HG03520 (cell line): ENCODE measurements at regions not wholly inside any gene's neighbourhood (a gene's known extent, or its start where the extent isn't known, plus 50 kb on each side); places are given as distances from the start of the nearest gene placed in this dataset.

Source experiments
- ATAC-seq: cut with Tn5 transposase; IDR thresholded peaks from one replicate; pipeline ENCODE4 v1.9.1; 2021; ENCODE audit warnings: mild to moderate bottlenecking, moderate library complexity; ENCODE audit not compliant: unreplicated experiment

- no peak for ATAC-seq
Observed at GRCh38 chr18:41756141-41756540, 198.9 kb upstream of the PIK3C3 start.

GRCh38 chr18:41754332-41754731, 200.7 kb upstream of the PIK3C3 start:
- no peak for ATAC-seq

- ATAC-seq = no peak
Observed at GRCh38 chr18:41753826-41754225, 201.2 kb upstream of the PIK3C3 start.

- no peak for ATAC-seq
Observed at GRCh38 chr18:41752826-41753225, 202.2 kb upstream of the PIK3C3 start.

- no peak for ATAC-seq
Observed at GRCh38 chr18:41751652-41752051, 203.4 kb upstream of the PIK3C3 start.

GRCh38 chr18:41751161-41751560, 203.9 kb upstream of the PIK3C3 start:
- no peak for ATAC-seq

- ATAC-seq = no peak
Observed at GRCh38 chr18:41747723-41748242, 207.3 kb upstream of the PIK3C3 start.

- ATAC-seq = no peak
Observed at GRCh38 chr18:41745166-41746049, 209.6 kb upstream of the PIK3C3 start.

- ATAC-seq = no peak
Observed at GRCh38 chr18:41744421-41745030, 210.5 kb upstream of the PIK3C3 start.

- no peak for ATAC-seq
Observed at GRCh38 chr18:41737218-41737617, 217.8 kb upstream of the PIK3C3 start.

- ATAC-seq = no peak
Observed at GRCh38 chr18:41734917-41735316, 220.1 kb upstream of the PIK3C3 start.

- no peak for ATAC-seq
Observed at GRCh38 chr18:41732356-41732755, 222.7 kb upstream of the PIK3C3 start.

GRCh38 chr18:41731884-41732283, 223.2 kb upstream of the PIK3C3 start:
- ATAC-seq = no peak

- ATAC-seq = no peak
Observed at GRCh38 chr18:41724195-41724594, 230.8 kb upstream of the PIK3C3 start.

- ATAC-seq = no peak
Observed at GRCh38 chr18:41721103-41721790, 233.8 kb upstream of the PIK3C3 start.

GRCh38 chr18:41720226-41720625, 234.8 kb upstream of the PIK3C3 start:
- no peak for ATAC-seq

GRCh38 chr18:41719808-41720207, 235.2 kb upstream of the PIK3C3 start:
- no peak for ATAC-seq

GRCh38 chr18:41714872-41715271, 240.2 kb upstream of the PIK3C3 start:
- no peak for ATAC-seq

- no peak for ATAC-seq
Observed at GRCh38 chr18:41713969-41714825, 240.8 kb upstream of the PIK3C3 start.

GRCh38 chr18:41706301-41706700, 248.7 kb upstream of the PIK3C3 start:
- ATAC-seq = no peak
